HepG2 (cell line): ENCODE measurements at regions not wholly inside any gene's neighbourhood (a gene's known extent, or its start where the extent isn't known, plus 50 kb on each side); places are given as distances from the start of the nearest gene placed in this dataset.

Experiments
- ARID4A ChIP-seq: sonication (generic); formaldehyde crosslinking; IDR thresholded peaks from 2 replicates; pipeline ENCODE4 v1.5.0; 2020; ENCODE audit warnings: mild to moderate bottlenecking, missing genetic modification reagents, borderline replicate concordance
- HNF1B ChIP-seq: sonication (generic); formaldehyde crosslinking; IDR thresholded peaks from 2 replicates; pipeline ENCODE4 v1.5.1; 2020; ENCODE audit warnings: mild to moderate bottlenecking, moderate library complexity, missing genetic modification reagents
- IKZF5 ChIP-seq: IDR thresholded peaks from 2 replicates; pipeline ENCODE4 v1.6.1; 2018; ENCODE audit warnings: missing genetic modification reagents, mild to moderate bottlenecking, missing compliant biosample characterization
- MBD4 ChIP-seq: IDR thresholded peaks from 2 replicates; pipeline ENCODE4 v1.6.1; 2012; ENCODE audit warnings: low read length, inconsistent platforms, borderline replicate concordance
- NFIC ChIP-seq: IDR thresholded peaks from 2 replicates; pipeline ENCODE4 v1.6.1; 2012; ENCODE audit warnings: mild to moderate bottlenecking, low read length, inconsistent platforms
- RAD21 ChIP-seq: fragments of 450-650 bp; formaldehyde crosslinking; IDR thresholded peaks from 2 replicates; pipeline ENCODE4 v1.5.0; 2020; ENCODE audit warnings: mild to moderate bottlenecking
- ZKSCAN5 ChIP-seq: sonication (generic); formaldehyde crosslinking; IDR thresholded peaks from 2 replicates; pipeline ENCODE4 v1.5.1; 2020; ENCODE audit warnings: mild to moderate bottlenecking, missing genetic modification reagents
- ZSCAN25 ChIP-seq: sonication (generic); formaldehyde crosslinking; IDR thresholded peaks from 2 replicates; pipeline ENCODE4 v1.8.0; 2022; ENCODE audit warnings: mild to moderate bottlenecking, missing genetic modification reagents

GRCh38 chr9:90301277-90301653, 341.4 kb downstream of the DIRAS2 start (continued):
- no peak for TF ChIP-seq ARID4A (CRISPR knock-in tag)
- no peak for TF ChIP-seq IKZF5 (CRISPR knock-in tag)
- TF ChIP-seq NFIC = no peak
- no peak for TF ChIP-seq MBD4
- no peak for TF ChIP-seq RAD21
- no peak for TF ChIP-seq ZSCAN25
- no peak for TF ChIP-seq ZKSCAN5
- no peak for TF ChIP-seq HNF1B (CRISPR knock-in tag)
